HG02884 (cell line): ENCODE measurements at regions not wholly inside any gene's neighbourhood (a gene's known extent, or its start where the extent isn't known, plus 50 kb on each side); places are given as distances from the start of the nearest gene placed in this dataset.

Experiments used
- ATAC-seq: cut with Tn5 transposase; IDR thresholded peaks from one replicate; pipeline ENCODE4 v1.9.1; 2021; ENCODE audit warnings: mild to moderate bottlenecking, moderate library complexity; ENCODE audit not compliant: unreplicated experiment

GRCh38 chr6:91631227-91631626 lies 1044.4 kb upstream of the MAP3K7 start:
- ATAC-seq = no peak

GRCh38 chr6:91626911-91627310 lies 1040.0 kb upstream of the MAP3K7 start:
- no peak for ATAC-seq

- ATAC-seq = no peak
Measured at GRCh38 chr6:91613481-91613880, 1026.6 kb upstream of the MAP3K7 start.

GRCh38 chr6:91611190-91611589 lies 1024.3 kb upstream of the MAP3K7 start:
- ATAC-seq = no peak

GRCh38 chr6:91608428-91608827 lies 1021.6 kb upstream of the MAP3K7 start:
- ATAC-seq = no peak

GRCh38 chr6:91606148-91606901 lies 1019.5 kb upstream of the MAP3K7 start:
- no peak for ATAC-seq

GRCh38 chr6:91600561-91600960 lies 1013.7 kb upstream of the MAP3K7 start:
- ATAC-seq = no peak

GRCh38 chr6:91590191-91590590 lies 1003.3 kb upstream of the MAP3K7 start:
- no peak for ATAC-seq

- ATAC-seq = no peak
Measured at GRCh38 chr6:91580635-91581034, 993.8 kb upstream of the MAP3K7 start.

GRCh38 chr6:91575032-91575431 lies 988.2 kb upstream of the MAP3K7 start:
- peak; percentile 73 for ATAC-seq

GRCh38 chr6:91573826-91574416 lies 987.0 kb upstream of the MAP3K7 start:
- no peak for ATAC-seq

- ATAC-seq = no peak
Measured at GRCh38 chr6:91572878-91573277, 986.0 kb upstream of the MAP3K7 start.

- ATAC-seq = no peak
Measured at GRCh38 chr6:91569071-91569470, 982.2 kb upstream of the MAP3K7 start.

GRCh38 chr6:91566467-91566866 lies 979.6 kb upstream of the MAP3K7 start:
- ATAC-seq = no peak

GRCh38 chr6:91565207-91565606 lies 978.3 kb upstream of the MAP3K7 start:
- ATAC-seq = no peak

- ATAC-seq = no peak
Measured at GRCh38 chr6:91562955-91563354, 976.1 kb upstream of the MAP3K7 start.

- ATAC-seq = no peak
Measured at GRCh38 chr6:91560409-91560808, 973.5 kb upstream of the MAP3K7 start.

- ATAC-seq = no peak
Measured at GRCh38 chr6:91540902-91541301, 954.0 kb upstream of the MAP3K7 start.

GRCh38 chr6:91539456-91539855 lies 952.6 kb upstream of the MAP3K7 start:
- ATAC-seq = no peak

- ATAC-seq = no peak
Measured at GRCh38 chr6:91538622-91539021, 951.8 kb upstream of the MAP3K7 start.

GRCh38 chr6:91534614-91535013 lies 947.7 kb upstream of the MAP3K7 start:
- ATAC-seq = no peak

- no peak for ATAC-seq
Measured at GRCh38 chr6:91523511-91523910, 936.6 kb upstream of the MAP3K7 start.

GRCh38 chr6:91521999-91522398 lies 935.1 kb upstream of the MAP3K7 start:
- no peak for ATAC-seq
